Erythroblast (primary cell): ENCODE measurements at regions not wholly inside any gene's neighbourhood (a gene's known extent, or its start where the extent isn't known, plus 50 kb on each side); places are given as distances from the start of the nearest gene placed in this dataset.

Source experiments
- GATA1 ChIP-seq: IDR thresholded peaks from 2 replicates; pipeline ENCODE4 v1.6.1; 2011; ENCODE audit warnings: low read depth, mild to moderate bottlenecking, control low read depth, low read length, moderate library complexity
- POLR2A ChIP-seq: IDR thresholded peaks from 2 replicates; pipeline ENCODE4 v1.6.1; 2011; ENCODE audit warnings: mild to moderate bottlenecking, low read length

- TF ChIP-seq POLR2A (no peak), GATA1 (no peak)
Measured at GRCh38 chr9:102044133-102044532, 305.7 kb upstream of the GRIN3A start.
